M059J (cell line): ENCODE measurements at regions not wholly inside any gene's neighbourhood (a gene's known extent, or its start where the extent isn't known, plus 50 kb on each side); places are given as distances from the start of the nearest gene placed in this dataset.
"Not testable (repeated sequence)": the region's sequence is repeated elsewhere in the genome, so short reads cannot be mapped to it uniquely, and the experiment has no call there.

Source experiments
- DNase-seq: peaks from one replicate; pipeline ENCODE4 v3.0.0-alpha.2; 2012; ENCODE audit warnings: low read depth

GRCh38 chr12:38016602-38017001 is 300.0 kb upstream of the ALG10B start:
- no peak for DNase-seq

GRCh38 chr12:38025916-38026315 is 290.7 kb upstream of the ALG10B start:
- DNase-seq, result no peak

- no peak for DNase-seq
Observed at GRCh38 chr12:38053113-38053512, 263.5 kb upstream of the ALG10B start.

- peak; percentile 52 for DNase-seq
Observed at GRCh38 chr12:38053655-38054464, 262.7 kb upstream of the ALG10B start.

DNA sequence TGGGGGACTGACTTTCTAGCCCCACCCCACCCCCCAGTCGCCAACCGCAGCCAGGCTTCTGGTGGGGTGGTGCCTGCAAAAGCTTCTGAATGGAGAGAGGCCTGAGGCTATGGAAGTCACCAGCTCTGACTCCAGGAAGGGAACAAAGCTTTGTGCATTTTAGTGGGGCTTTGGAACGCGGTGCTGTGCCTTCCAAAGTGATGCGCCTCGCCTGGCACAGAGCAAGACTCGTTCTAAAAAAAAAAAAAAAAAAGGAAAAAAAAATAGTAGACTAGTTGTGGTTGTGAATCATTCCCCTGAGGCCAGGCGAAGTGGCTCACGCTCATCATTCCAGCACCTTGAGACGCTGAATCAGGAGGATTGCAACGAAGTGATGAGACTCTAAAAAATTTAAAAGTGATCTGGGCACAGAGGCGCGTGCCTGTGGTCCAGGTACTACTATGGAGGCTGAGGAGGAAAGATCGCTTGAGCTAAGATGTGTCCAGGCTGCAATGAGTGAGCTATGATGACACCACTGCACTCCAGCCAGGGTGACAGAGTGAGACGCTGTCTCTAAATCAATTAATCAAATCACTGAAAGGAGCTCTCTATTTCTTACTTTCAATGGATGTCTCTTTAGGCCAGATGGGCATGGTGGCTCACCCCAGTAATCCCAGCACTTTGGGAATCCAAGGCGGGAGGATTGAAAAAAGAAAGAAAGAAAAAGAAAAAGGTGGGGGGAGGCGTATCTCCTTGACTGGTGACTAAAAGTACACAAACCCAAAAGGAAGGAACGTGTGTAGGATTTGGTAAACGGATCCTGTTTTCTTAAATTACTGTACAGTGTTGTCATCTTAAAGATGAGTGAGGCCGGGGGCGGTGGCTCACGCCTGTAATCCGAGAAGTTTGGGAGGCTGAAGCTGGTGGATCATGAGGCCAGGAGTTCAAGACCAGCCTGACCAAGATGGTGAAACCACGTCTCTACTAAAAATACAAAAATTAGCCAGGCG is 259.6 kb upstream of the ALG10B start:
- peak; percentile 89 for DNase-seq

DNA sequence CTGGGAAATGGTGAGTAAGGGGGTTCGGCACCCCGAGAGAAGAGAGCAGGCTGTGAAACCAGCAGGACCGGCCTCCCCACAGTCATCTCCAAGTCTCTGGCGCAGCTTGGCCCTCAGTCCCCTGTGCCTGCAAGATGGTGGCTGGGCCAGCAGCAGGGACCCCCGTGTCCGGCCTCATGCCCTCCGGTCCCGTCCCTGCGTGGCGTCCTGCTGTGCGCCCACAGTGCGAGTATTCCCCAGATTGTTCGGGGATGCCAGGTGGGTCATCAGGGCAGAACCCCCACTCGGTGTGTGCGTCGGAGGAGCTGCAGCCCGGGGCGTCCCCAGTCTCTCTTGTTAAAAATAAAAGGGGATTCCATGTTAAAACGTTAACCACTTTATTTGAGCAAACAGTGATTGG is 216.9 kb upstream of the ALG10B start:
- no peak for DNase-seq

GRCh38 chr12:38101753-38102152 is 214.8 kb upstream of the ALG10B start:
- no peak for DNase-seq

GRCh38 chr12:38102197-38102596 is 214.4 kb upstream of the ALG10B start:
- peak; percentile 58 for DNase-seq

- no peak for DNase-seq
Observed at GRCh38 chr12:38110026-38110699, 206.4 kb upstream of the ALG10B start.

- DNase-seq, result peak; percentile 41
Observed at GRCh38 chr12:38113991-38114390, 202.6 kb upstream of the ALG10B start.

DNA sequence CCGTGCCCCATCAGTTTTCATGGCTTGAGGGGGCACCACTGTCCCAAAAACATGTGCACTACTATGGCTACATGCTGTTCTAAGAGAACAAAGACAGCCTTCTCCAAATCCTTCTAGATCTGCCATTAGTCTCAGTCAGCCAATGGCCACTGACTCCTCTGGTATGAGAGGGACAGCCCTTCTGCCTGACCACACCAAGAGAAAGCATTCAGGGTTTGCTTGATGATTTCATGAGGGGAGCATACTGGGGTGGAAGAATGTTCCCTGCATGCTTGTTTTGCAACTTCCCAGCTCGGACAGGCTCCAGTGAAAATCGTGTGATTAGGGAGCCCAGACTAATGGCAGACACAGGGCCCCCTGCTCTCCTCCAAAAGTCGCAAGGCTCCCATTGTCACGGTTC is 199.6 kb upstream of the ALG10B start:
- DNase-seq, result no peak

DNA sequence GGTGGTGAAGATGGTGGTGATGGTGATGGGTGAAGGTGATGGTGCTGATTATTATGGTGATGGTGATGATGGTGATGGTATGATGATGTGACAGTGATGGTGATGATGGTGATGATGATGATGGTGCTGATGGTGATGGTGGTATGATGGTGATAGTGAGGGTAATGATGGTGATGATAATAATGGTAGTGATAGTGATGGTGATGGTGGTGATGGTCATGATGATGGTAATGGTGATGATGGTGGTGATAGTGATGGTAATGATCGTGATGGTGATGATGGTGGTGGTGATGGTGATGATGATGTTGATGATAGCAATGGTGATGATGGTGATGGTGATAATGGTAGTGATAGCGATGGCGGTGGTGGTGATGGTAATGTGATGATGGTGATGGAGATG is 197.9 kb upstream of the ALG10B start:
- no peak for DNase-seq

GRCh38 chr12:38120438-38120837 is 196.1 kb upstream of the ALG10B start:
- no peak for DNase-seq

- not testable (repeated sequence) for DNase-seq
Observed at GRCh38 chr12:38123028-38123427, 193.5 kb upstream of the ALG10B start.

DNA sequence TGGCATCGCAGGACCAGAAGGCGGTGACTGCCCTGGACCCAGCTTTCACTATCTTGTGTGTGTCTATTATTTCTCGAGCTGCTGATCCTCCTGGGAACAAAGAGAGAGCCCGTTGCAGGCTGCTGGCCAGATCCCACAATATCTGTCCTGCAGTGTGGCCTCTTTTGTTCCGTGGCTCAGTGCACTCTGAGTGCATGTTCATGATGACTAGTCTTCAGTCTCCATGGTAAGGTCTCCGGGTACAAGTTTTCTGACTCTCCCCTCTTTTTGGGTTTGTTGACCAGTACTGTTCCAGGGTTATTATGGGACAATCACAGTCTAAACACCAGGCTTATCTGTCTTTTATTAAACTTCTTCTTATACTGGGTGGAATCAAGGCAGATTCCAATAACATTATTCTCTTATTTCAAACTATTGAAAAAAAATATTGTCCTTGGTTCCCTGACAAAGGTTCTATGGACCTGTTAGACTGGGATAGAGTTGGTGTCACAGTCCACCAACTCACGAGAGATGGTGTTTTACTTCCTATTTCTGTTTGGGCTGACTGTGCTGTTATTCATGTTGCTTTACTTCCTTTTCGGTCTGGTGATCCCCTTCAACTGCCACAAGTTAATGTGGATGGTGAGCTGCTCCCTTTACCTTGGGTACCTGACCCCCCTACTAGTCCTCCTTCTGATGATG is 192.9 kb upstream of the ALG10B start:
- no peak for DNase-seq

DNA sequence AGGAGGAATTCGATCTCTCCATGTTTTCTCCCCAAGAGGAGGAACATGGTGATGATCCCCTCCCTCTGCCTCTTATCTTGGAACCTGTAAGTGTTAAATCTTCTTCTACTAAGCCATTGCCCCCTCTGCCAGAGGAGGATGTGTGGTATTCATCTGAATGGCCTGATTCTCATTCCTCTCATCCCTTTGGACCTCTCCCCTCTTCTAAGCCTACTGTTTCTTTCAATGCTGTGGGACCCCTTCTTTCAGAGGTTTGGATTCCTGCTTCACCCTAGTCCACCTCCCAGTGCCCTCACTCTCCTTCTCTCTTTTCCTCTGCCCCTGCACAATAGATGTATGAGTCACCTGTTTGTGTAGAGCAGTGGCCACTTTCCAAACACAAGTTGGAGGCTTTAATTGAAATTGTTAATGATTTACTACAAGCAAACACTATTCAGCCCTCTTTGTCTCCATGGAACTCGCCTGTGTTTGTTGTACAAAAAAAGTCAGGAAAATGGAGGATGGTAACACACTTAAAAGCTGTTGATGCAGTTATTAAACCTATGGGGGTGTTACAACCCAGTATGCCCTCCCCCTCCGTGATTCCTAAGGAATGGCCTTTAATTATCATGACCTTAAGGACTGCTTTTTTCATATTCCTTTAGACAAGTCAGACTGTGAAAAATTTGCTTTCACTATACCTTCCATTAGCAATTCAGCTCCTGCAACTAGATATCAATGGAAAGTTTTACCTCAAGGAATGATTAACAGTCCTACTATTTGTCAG is 192.1 kb upstream of the ALG10B start:
- DNase-seq, result no peak

GRCh38 chr12:38132139-38132538 is 184.4 kb upstream of the ALG10B start:
- no peak for DNase-seq

- DNase-seq, result no peak
Observed at GRCh38 chr12:38137287-38137686, 179.3 kb upstream of the ALG10B start.

DNA sequence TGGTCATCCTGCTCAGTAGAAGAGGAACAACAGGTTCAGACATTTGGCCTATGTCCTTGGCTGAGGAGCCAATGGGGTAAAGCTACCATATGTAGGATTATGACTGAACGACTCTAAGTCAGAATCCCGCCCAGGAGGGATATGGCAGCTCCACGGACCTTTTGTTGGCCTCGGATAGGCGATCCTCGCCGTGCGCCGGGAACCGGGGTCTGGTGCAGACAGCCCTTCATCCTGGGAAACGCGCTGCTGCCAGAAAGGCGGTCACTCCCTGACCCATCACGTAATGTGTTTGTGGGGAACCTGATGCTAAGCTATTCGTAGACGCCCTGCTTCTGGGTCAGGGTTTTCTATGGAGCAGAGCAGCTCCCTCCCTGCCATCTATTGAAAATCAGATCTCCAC is 178.9 kb upstream of the ALG10B start:
- DNase-seq, result no peak
